ENCODE measurements at regions not wholly inside any gene's neighbourhood (a gene's known extent, or its start where the extent isn't known, plus 50 kb on each side); places are given as distances from the start of the nearest gene placed in this dataset.

GRCh38 chr6:77403424-77403823 is 59.9 kb downstream of the HTR1B start:
- no peak for TF ChIP-seq CTCF (conservative IDR thresholded peaks at IDR 0.05)
- no peak for TF ChIP-seq EZH2 (IDR thresholded peaks at IDR 0.05; ENCODE audit: low read depth)
- H3K27me3 ChIP-seq (ENCODE audit: insufficient read depth, low read depth) = no peaks in the 10 kb centered on the region
- ChIA-PET POLR2A (ENCODE audit: unreplicated experiment) (no interaction called here), CTCF (no interaction called here)
- intact Hi-C loops (cut with micrococcal nuclease; ENCODE audit: unreplicated experiment) = no loop called here
- H3K79me2 ChIP-seq (ENCODE audit: low read depth) = no peaks in the 10 kb centered on the region
- no peaks in the 10 kb centered on the region for H3K36me3 ChIP-seq (ENCODE audit: low read depth)
- BruUV-seq (replicated peaks) = no TSS peak
- peak; percentile 4 to 36 for DNase-seq
- H3K4me2 ChIP-seq = no peak overlapping the region
- H3K9me2 ChIP-seq (ENCODE audit: insufficient read depth) = no peaks in the 10 kb centered on the region
- no peak overlapping the region for H3K27ac ChIP-seq
- no peaks in the 10 kb centered on the region for H3K9me3 ChIP-seq (ENCODE audit: insufficient read depth, low read depth)
- H3K4me3 ChIP-seq = no peak overlapping the region
- H2AFZ ChIP-seq = no peak overlapping the region
- H3K4me1 ChIP-seq (replicated peaks; ENCODE audit: insufficient read depth) = no peaks in the 10 kb centered on the region
- H4K20me1 ChIP-seq (ENCODE audit: insufficient read depth) = no peaks in the 10 kb centered on the region
- H3F3A ChIP-seq (ENCODE audit: insufficient read depth, low read depth) = no peaks in the 10 kb centered on the region; the same call in 1 of the 2 replicates

GRCh38 chr6:77401231-77401630 is 62.1 kb downstream of the HTR1B start:
- Histone ChIP-seq H4K20me1 (ENCODE audit: insufficient read depth) (no peaks in the 10 kb centered on the region), H3K27ac (no peak overlapping the region), H3K79me2 (ENCODE audit: low read depth) (no peaks in the 10 kb centered on the region), H3K4me3 (no peak overlapping the region), H3F3A (ENCODE audit: insufficient read depth, low read depth) (no peaks in the 10 kb centered on the region; the same call in 1 of the 2 replicates), H3K9me3 (ENCODE audit: insufficient read depth, low read depth) (no peaks in the 10 kb centered on the region), H2AFZ (no peak overlapping the region), H3K4me1 (replicated peaks; ENCODE audit: insufficient read depth) (no peaks in the 10 kb centered on the region), H3K36me3 (ENCODE audit: low read depth) (no peaks in the 10 kb centered on the region), H3K27me3 (ENCODE audit: insufficient read depth, low read depth) (no peaks in the 10 kb centered on the region), H3K4me2 (no peak overlapping the region), H3K9me2 (ENCODE audit: insufficient read depth) (no peaks in the 10 kb centered on the region)
- CTCF ChIA-PET = no interaction called here
- TF ChIP-seq CTCF (conservative IDR thresholded peaks at IDR 0.05) (no peak), EZH2 (IDR thresholded peaks at IDR 0.05; ENCODE audit: low read depth) (no peak)
- POLR2A ChIA-PET (ENCODE audit: unreplicated experiment) = no interaction called here
- DNase-seq = no peak
- BruUV-seq (replicated peaks) = no TSS peak
- intact Hi-C loops (cut with micrococcal nuclease; ENCODE audit: unreplicated experiment) = no loop called here

GRCh38 chr6:77397561-77397960 is 65.7 kb downstream of the HTR1B start:
- Histone ChIP-seq H3K4me2 (no peak overlapping the region), H3K9me2 (ENCODE audit: insufficient read depth) (no peaks in the 10 kb centered on the region), H3K27me3 (ENCODE audit: insufficient read depth, low read depth) (no peaks in the 10 kb centered on the region), H3K36me3 (ENCODE audit: low read depth) (no peaks in the 10 kb centered on the region), H3K79me2 (ENCODE audit: low read depth) (no peaks in the 10 kb centered on the region), H2AFZ (no peak overlapping the region), H4K20me1 (ENCODE audit: insufficient read depth) (no peaks in the 10 kb centered on the region), H3F3A (ENCODE audit: insufficient read depth, low read depth) (no peaks in the 10 kb centered on the region), H3K9me3 (ENCODE audit: insufficient read depth, low read depth) (no peaks in the 10 kb centered on the region), H3K4me1 (replicated peaks; ENCODE audit: insufficient read depth) (no peaks in the 10 kb centered on the region), H3K27ac (no peak overlapping the region), H3K4me3 (no peak overlapping the region)
- intact Hi-C loops (cut with micrococcal nuclease; ENCODE audit: unreplicated experiment) = no loop called here
- no peak for DNase-seq
- CTCF ChIA-PET = no interaction called here
- POLR2A ChIA-PET (ENCODE audit: unreplicated experiment) = no interaction called here
- TF ChIP-seq EZH2 (IDR thresholded peaks at IDR 0.05; ENCODE audit: low read depth) (no peak), CTCF (conservative IDR thresholded peaks at IDR 0.05) (no peak)
- BruUV-seq (replicated peaks) = no TSS peak
